HepG2 (cell line): ENCODE measurements at regions not wholly inside any gene's neighbourhood (a gene's known extent, or its start where the extent isn't known, plus 50 kb on each side); places are given as distances from the start of the nearest gene placed in this dataset.

Source experiments
- ATAC-seq: fragments of 200-7000 bp; cut with Tn5 transposase; 3 replicates; pipeline ENCODE4 v1.9.1; 2020; ENCODE audit warnings: mild to moderate bottlenecking, moderate library complexity
- BruUV-seq: library from RNA; stranded (reverse); fragments of 400-500 nt; replicated peaks from 2 replicates; lab custom pipeline; 2021; lab: Mats Ljungman, UMichigan
- CTCF ChIA-PET: fragments of 300-600 bp; formaldehyde crosslinking; extraction: SDS; loops from one replicate; lab custom pipeline; 2021; ENCODE audit warnings: low total read pairs, inconsistent platforms, low intra/inter-chr PET ratio; lab: Yijun Ruan, JAX
- POLR2A ChIA-PET: fragments of 350-600 bp; sonication (Branson Sonifier 250); formaldehyde crosslinking; loops from one replicate; lab custom pipeline; 2020; ENCODE audit warnings: antibody characterized with exemption, inconsistent platforms; lab: Yijun Ruan, JAX
- DNase-seq: peaks from one replicate; pipeline ENCODE4 v3.0.0-alpha.2; 2015; ENCODE audit warnings: low spot score
- FAIRE-seq: peaks from 3 replicates; lab custom pipeline; 2011; peaks lifted over from hg19 to GRCh38; lab: Jason Lieb, UNC
- H2AFZ ChIP-seq: one replicate; pipeline ENCODE4 v1.6.1; 2011; ENCODE audit warnings: low read length, inconsistent platforms
- H3K27ac ChIP-seq: fragments of 300-600 bp; 3 replicates; pipeline ENCODE4 v1.8.0; 2011; ENCODE audit warnings: mixed run types, mild to moderate bottlenecking, mixed read lengths, low read length, inconsistent platforms; ENCODE audit not compliant: insufficient read depth; ENCODE audit errors: extremely low read length
- H3K27me3 ChIP-seq, 2 experiments: fragments of 200-600 bp in 1 of 2; 2 replicates in 1 of 2; 3 replicates in 1 of 2; pipeline versions ENCODE4 v1.6.0 to v1.8.0; 2011; ENCODE audit warnings: low read length in 2 of 2, mild to moderate bottlenecking in 2 of 2, moderate library complexity in 2 of 2, inconsistent platforms in 1 of 2; ENCODE audit not compliant: insufficient read depth in 2 of 2, control insufficient read depth in 1 of 2
- H3K36me3 ChIP-seq, 2 experiments: fragments of 200-600 bp in 1 of 2; replicated peaks in 1 of 2; 2 replicates in 1 of 2; 3 replicates in 1 of 2; pipeline versions ENCODE4 v1.5.1 to v1.8.0; 2011; ENCODE audit warnings: low read length in 2 of 2, inconsistent platforms in 1 of 2; ENCODE audit not compliant: insufficient read depth in 2 of 2, control insufficient read depth in 1 of 2
- H3K4me1 ChIP-seq: 2 replicates; pipeline ENCODE4 v1.5.1; 2012; ENCODE audit warnings: low read length, inconsistent platforms; ENCODE audit not compliant: insufficient read depth
- H3K4me2 ChIP-seq: 2 replicates; pipeline ENCODE4 v1.6.0; 2011; ENCODE audit warnings: low read depth, low read length, inconsistent platforms
- H3K4me3 ChIP-seq, 3 experiments: fragments of 200-600 bp in 1 of 3; sonication (generic), shearing (Covaris generic) in 1 of 3; replicated peaks in 1 of 3; 2 replicates each; pipeline ENCODE4 v1.5.1; 2011 to 2016; ENCODE audit warnings: low read length in 3 of 3, inconsistent platforms in 2 of 3, low read depth in 2 of 3, mild to moderate bottlenecking in 2 of 3, control low read depth in 1 of 3, mixed read lengths in 1 of 3; ENCODE audit not compliant: insufficient read depth in 1 of 3
- H3K79me2 ChIP-seq: one replicate; pipeline ENCODE4 v1.6.1; 2011; ENCODE audit warnings: low read length, inconsistent platforms; ENCODE audit not compliant: insufficient read depth
- H3K9ac ChIP-seq: 2 replicates; pipeline ENCODE4 v1.6.0; 2011; ENCODE audit warnings: mild to moderate bottlenecking, low read depth, low read length, inconsistent platforms; ENCODE audit not compliant: insufficient read depth
- H3K9me3 ChIP-seq: 2 replicates; pipeline ENCODE4 v1.5.1; 2012; ENCODE audit warnings: mild to moderate bottlenecking, low read length
- H4K20me1 ChIP-seq: 2 replicates; pipeline ENCODE4 v1.6.0; 2011; ENCODE audit warnings: inconsistent platforms, mild to moderate bottlenecking, low read length, moderate library complexity; ENCODE audit not compliant: insufficient read depth
- DMAP1 ChIP-seq: IDR thresholded peaks from 2 replicates; pipeline ENCODE4 v1.6.1; 2016
- JDP2 ChIP-seq: sonication (generic); formaldehyde crosslinking; IDR thresholded peaks from 2 replicates; pipeline ENCODE4 v1.8.1; 2022; ENCODE audit warnings: missing genetic modification reagents, borderline replicate concordance
- RBAK ChIP-seq: sonication (generic); formaldehyde crosslinking; IDR thresholded peaks from 2 replicates; pipeline ENCODE4 v1.5.1; 2020; ENCODE audit warnings: mild to moderate bottlenecking, missing genetic modification reagents
- SIN3A ChIP-seq: IDR thresholded peaks from 2 replicates; pipeline ENCODE4 v1.6.1; 2011; ENCODE audit warnings: low read depth, mild to moderate bottlenecking, control low read depth, low read length, borderline replicate concordance
- ZFP90 ChIP-seq: sonication (generic); formaldehyde crosslinking; IDR thresholded peaks from 2 replicates; pipeline ENCODE4 v1.8.0; 2022; ENCODE audit warnings: missing genetic modification reagents, mild to moderate bottlenecking, inconsistent platforms, borderline replicate concordance
- ZNF124 ChIP-seq: sonication (generic); formaldehyde crosslinking; IDR thresholded peaks from 2 replicates; pipeline ENCODE4 v1.4.0; 2020; ENCODE audit warnings: missing genetic modification reagents
- ZNF678 ChIP-seq: sonication (generic); formaldehyde crosslinking; IDR thresholded peaks from 2 replicates; pipeline ENCODE4 v1.4.0; 2020; ENCODE audit warnings: mild to moderate bottlenecking, missing genetic modification reagents
- WGBS: methylation state at CpG from one replicate; pipeline ENCODE4 v1.1.6; 2017; ENCODE audit warnings: low lambda C conversion rate; 5-methylcytosine and 5-hydroxymethylcytosine counted together
- in situ Hi-C: cut with HindIII; loops from 2 replicates; pipeline ENCODE4 v1.10.0; 2017; ENCODE audit warnings: low pct_unique_long_range_greater_than_20kb; ENCODE audit not compliant: extremely low pct_ligation_motif_present
- intact Hi-C: fragments of 100-400 bp; cut with micrococcal nuclease; formaldehyde crosslinking; loops from one replicate; pipeline ENCODE4 v1.10.0; 2022; ENCODE audit not compliant: unreplicated experiment
- TF ChIP-seq, protein P1 (sequence below): sonication (generic); formaldehyde crosslinking; IDR thresholded peaks from 2 replicates; pipeline ENCODE4 v1.5.0; 2020; ENCODE audit warnings: mild to moderate bottlenecking, missing genetic modification reagents
- TF ChIP-seq, protein P2 (sequence below): IDR thresholded peaks from 2 replicates; pipeline ENCODE4 v1.6.1; 2016

DNA sequence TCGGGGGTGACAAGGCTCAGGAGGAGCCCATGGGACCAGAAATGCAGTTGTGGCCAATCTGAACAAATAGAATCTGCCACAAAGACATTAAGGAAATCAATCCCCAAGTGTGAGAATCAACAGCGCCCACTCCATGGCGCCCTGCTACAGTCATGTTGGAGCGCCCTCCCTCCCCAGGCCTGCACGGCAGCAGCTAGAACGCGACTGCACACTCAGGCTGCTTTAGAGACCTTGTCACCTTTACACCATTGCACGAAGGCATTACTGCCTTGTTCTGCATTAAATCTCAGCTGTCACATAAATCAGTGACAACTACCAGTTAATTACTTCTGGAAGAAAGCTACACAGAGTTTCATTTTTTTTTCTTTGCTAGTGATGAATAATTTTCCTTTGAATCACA, 98.7 kb upstream of the SPIN1 start (continued):
- TF ChIP-seq ZNF124 (CRISPR knock-in tag): no peak
- no peak for TF ChIP-seq RBAK (CRISPR knock-in tag)
- TF ChIP-seq ZFP90: no peak
- TF ChIP-seq ZNF678: no peak

DNA sequence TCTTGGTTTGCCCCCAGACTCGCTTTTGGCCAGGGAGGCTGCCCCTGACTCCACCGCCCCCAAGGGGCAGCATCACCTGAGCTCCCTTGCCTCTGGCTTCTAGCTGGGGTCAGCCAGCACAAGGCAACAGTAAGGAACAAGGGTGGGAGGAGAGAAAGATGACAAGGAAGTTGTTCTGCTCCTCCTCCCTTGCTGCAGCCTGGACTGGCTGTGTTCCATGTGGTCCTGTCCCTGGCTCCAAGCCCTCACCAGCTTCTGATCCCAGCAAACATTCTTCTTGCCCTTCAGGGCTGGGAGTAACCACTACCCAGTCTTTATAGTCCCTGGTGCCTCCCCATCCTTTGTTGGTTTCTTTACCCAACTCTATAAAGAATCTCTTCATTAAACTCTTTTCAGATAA, 100.3 kb upstream of the SPIN1 start:
- Histone ChIP-seq H3K36me3 (no peaks in the 10 kb centered on the region), H3K9ac (no peak overlapping the region), H3K4me1 (no peaks in the 10 kb centered on the region), H3K79me2 (no peaks in the 10 kb centered on the region), H3K9me3 (peaks cover 19% of the 10 kb centered on the region), H3K4me2 (no peak overlapping the region), H3K27ac (no peak overlapping the region), H3K27me3 (no peaks in the 10 kb centered on the region), H2AFZ (no peak overlapping the region), H4K20me1 (no peaks in the 10 kb centered on the region), H3K4me3 (no peak overlapping the region)
- WGBS: 25% methylated on average over 2 of the region's 2 CpGs
- POLR2A ChIA-PET: no interaction called here
- TF ChIP-seq SIN3A (no peak), DMAP1 (CRISPR knock-in tag) (no peak), JDP2 (CRISPR knock-in tag) (no peak)
- TF ChIP-seq, protein P1, sequence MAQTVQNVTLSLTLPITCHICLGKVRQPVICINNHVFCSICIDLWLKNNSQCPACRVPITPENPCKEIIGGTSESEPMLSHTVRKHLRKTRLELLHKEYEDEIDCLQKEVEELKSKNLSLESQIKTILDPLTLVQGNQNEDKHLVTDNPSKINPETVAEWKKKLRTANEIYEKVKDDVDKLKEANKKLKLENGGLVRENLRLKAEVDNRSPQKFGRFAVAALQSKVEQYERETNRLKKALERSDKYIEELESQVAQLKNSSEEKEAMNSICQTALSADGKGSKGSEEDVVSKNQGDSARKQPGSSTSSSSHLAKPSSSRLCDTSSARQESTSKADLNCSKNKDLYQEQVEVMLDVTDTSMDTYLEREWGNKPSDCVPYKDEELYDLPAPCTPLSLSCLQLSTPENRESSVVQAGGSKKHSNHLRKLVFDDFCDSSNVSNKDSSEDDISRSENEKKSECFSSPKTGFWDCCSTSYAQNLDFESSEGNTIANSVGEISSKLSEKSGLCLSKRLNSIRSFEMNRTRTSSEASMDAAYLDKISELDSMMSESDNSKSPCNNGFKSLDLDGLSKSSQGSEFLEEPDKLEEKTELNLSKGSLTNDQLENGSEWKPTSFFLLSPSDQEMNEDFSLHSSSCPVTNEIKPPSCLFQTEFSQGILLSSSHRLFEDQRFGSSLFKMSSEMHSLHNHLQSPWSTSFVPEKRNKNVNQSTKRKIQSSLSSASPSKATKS (CRISPR knock-in tag): no peak
- TF ChIP-seq, protein P2, sequence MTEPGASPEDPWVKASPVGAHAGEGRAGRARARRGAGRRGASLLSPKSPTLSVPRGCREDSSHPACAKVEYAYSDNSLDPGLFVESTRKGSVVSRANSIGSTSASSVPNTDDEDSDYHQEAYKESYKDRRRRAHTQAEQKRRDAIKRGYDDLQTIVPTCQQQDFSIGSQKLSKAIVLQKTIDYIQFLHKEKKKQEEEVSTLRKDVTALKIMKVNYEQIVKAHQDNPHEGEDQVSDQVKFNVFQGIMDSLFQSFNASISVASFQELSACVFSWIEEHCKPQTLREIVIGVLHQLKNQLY (CRISPR knock-in tag): no peak
- intact Hi-C loops (no loop called here), in situ Hi-C loops (no loop called here)
- DNase-seq: no peak
- no peak for FAIRE-seq
- no peak for ATAC-seq
- BruUV-seq: no TSS peak
- CTCF ChIA-PET: no interaction called here
